Body of pancreas (tissue), 4 donors: ENCODE measurements at regions not wholly inside any gene's neighbourhood (a gene's known extent, or its start where the extent isn't known, plus 50 kb on each side); places are given as distances from the start of the nearest gene placed in this dataset.

Experiments
- CTCF ChIP-seq, 7 experiments: fragments of 450-650 bp in 4 of 7; fragments of 200-600 bp in 3 of 7; sonication (generic) in 3 of 7; IDR thresholded peaks; one replicate each; pipeline ENCODE4 v1.5.1; 2016 to 2019; ENCODE audit warnings: antibody characterized with exemption in 7 of 7
- POLR2A ChIP-seq, 3 donors: fragments of 450-650 bp; IDR thresholded peaks; one replicate each; pipeline ENCODE4 v1.6.1; 2016; ENCODE audit warnings: antibody characterized with exemption in 3 of 3, mild to moderate bottlenecking in 2 of 3

- TF ChIP-seq CTCF (IDR thresholded peaks at IDR 0.05) (no peak), POLR2A (IDR thresholded peaks at IDR 0.05) (no peak)
Observed at GRCh38 chr5:17438027-17438426, 60.0 kb upstream of the TAF11L2 start.
